Coronary artery (tissue), 2 donors: ENCODE measurements at regions not wholly inside any gene's neighbourhood (a gene's known extent, or its start where the extent isn't known, plus 50 kb on each side); places are given as distances from the start of the nearest gene placed in this dataset.

ENCODE experiments used
- DNase-seq: peaks from one replicate; pipeline ENCODE4 v3.0.0-alpha.2; 2017; ENCODE audit warnings: low spot score
- H3K27ac ChIP-seq, 2 donors: fragments of 200-600 bp; sonication (generic); one replicate each; pipeline ENCODE4 v1.5.1; 2016 to 2019
- H3K4me3 ChIP-seq: fragments of 200-600 bp; sonication (generic); 2 replicates; pipeline ENCODE4 v1.5.1; 2016; ENCODE audit warnings: mild to moderate bottlenecking, moderate library complexity
- CTCF ChIP-seq: fragments of 200-600 bp; sonication (generic); IDR thresholded peaks from one replicate; pipeline ENCODE4 v1.5.1; 2019; ENCODE audit warnings: antibody characterized with exemption

GRCh38 chr15:95362306-95362705 lies 968.2 kb upstream of the NR2F2 start:
- Histone ChIP-seq H3K27ac (no peak overlapping the region), H3K4me3 (no peak overlapping the region)
- DNase-seq, result no peak
- no peak for TF ChIP-seq CTCF

- Histone ChIP-seq H3K4me3 (no peak overlapping the region), H3K27ac (no peak overlapping the region)
- TF ChIP-seq CTCF, result no peak
- no peak for DNase-seq
Observed at GRCh38 chr15:95363646-95364045, 966.9 kb upstream of the NR2F2 start.

- DNase-seq, result no peak
Observed at GRCh38 chr15:95365511-95366107, 964.9 kb upstream of the NR2F2 start.

GRCh38 chr15:95368191-95368590 lies 962.3 kb upstream of the NR2F2 start:
- no peak for TF ChIP-seq CTCF
- DNase-seq, result no peak
- peak overlapping the region; percentile 2 for H3K4me3 ChIP-seq
- H3K27ac ChIP-seq, result no peak overlapping the region

More at GRCh38 chr15:95365511-95366107, 964.9 kb upstream of the NR2F2 start:
- Histone ChIP-seq H3K27ac (peak overlapping the region in 1 of 2 donors; percentile 6), H3K4me3 (no peak overlapping the region)
- TF ChIP-seq CTCF, result no peak

- TF ChIP-seq CTCF, result no peak
- Histone ChIP-seq H3K4me3 (peak overlapping the region; percentile 2), H3K27ac (no peak overlapping the region)
- DNase-seq, result no peak
Observed at GRCh38 chr15:95368755-95369601, 961.5 kb upstream of the NR2F2 start.

- Histone ChIP-seq H3K4me3 (no peak overlapping the region), H3K27ac (no peak overlapping the region)
- no peak for TF ChIP-seq CTCF
- DNase-seq, result no peak
Observed at GRCh38 chr15:95370291-95370690, 960.2 kb upstream of the NR2F2 start.

GRCh38 chr15:95371664-95372063 lies 958.8 kb upstream of the NR2F2 start:
- DNase-seq, result no peak
- TF ChIP-seq CTCF, result no peak
- no peak overlapping the region for H3K27ac ChIP-seq
- H3K4me3 ChIP-seq, result no peak overlapping the region
